NCI-H1417 (cell line): ENCODE measurements at regions not wholly inside any gene's neighbourhood (a gene's known extent, or its start where the extent isn't known, plus 50 kb on each side); places are given as distances from the start of the nearest gene placed in this dataset.
"Not testable (repeated sequence)": the region's sequence is repeated elsewhere in the genome, so short reads cannot be mapped to it uniquely, and the experiment has no call there.

Source experiments
- DNase-seq, 3 experiments: peaks; one replicate each; lab custom pipeline; 2025; lab: John Stamatoyannopoulos, UW

- DNase-seq = not testable (repeated sequence)
Observed at GRCh38 chr11:92027136-92027535, 197.5 kb upstream of the FAT3 start.

- no peak for DNase-seq
Observed at GRCh38 chr11:92026664-92027063, 198.0 kb upstream of the FAT3 start.

GRCh38 chr11:92024788-92025187 is 199.8 kb upstream of the FAT3 start:
- no peak for DNase-seq

GRCh38 chr11:92022499-92022898 is 202.1 kb upstream of the FAT3 start:
- DNase-seq = no peak

GRCh38 chr11:92018332-92018731 is 206.3 kb upstream of the FAT3 start:
- no peak for DNase-seq

- DNase-seq = no peak
Observed at GRCh38 chr11:92008249-92008648, 216.4 kb upstream of the FAT3 start.

- no peak for DNase-seq
Observed at GRCh38 chr11:92002568-92002967, 222.1 kb upstream of the FAT3 start.

GRCh38 chr11:91998481-91998880 is 226.1 kb upstream of the FAT3 start:
- DNase-seq = peak in 2 of 3 experiments; percentile 35 to 77

GRCh38 chr11:91997226-91997625 is 227.4 kb upstream of the FAT3 start:
- peak in 2 of 3 experiments; percentile 37 to 86 for DNase-seq

GRCh38 chr11:91996526-91996925 is 228.1 kb upstream of the FAT3 start:
- DNase-seq = no peak

- DNase-seq = not testable (repeated sequence)
Observed at GRCh38 chr11:91988443-91988842, 236.2 kb upstream of the FAT3 start.

GRCh38 chr11:91986218-91986617 is 238.4 kb upstream of the FAT3 start:
- no peak for DNase-seq

- no peak for DNase-seq
Observed at GRCh38 chr11:91984033-91984584, 240.5 kb upstream of the FAT3 start.

GRCh38 chr11:91981995-91982394 is 242.6 kb upstream of the FAT3 start:
- DNase-seq = no peak

- DNase-seq = no peak
Observed at GRCh38 chr11:91979775-91980174, 244.8 kb upstream of the FAT3 start.

GRCh38 chr11:91978747-91979146 is 245.9 kb upstream of the FAT3 start:
- no peak for DNase-seq

- DNase-seq = peak in 1 of 3 experiments; percentile 19
Observed at GRCh38 chr11:91972665-91973266, 251.9 kb upstream of the FAT3 start.

- no peak for DNase-seq
Observed at GRCh38 chr11:91970624-91971023, 254.0 kb upstream of the FAT3 start.

- no peak for DNase-seq
Observed at GRCh38 chr11:91969486-91969885, 255.1 kb upstream of the FAT3 start.

- no peak for DNase-seq
Observed at GRCh38 chr11:91967691-91968045, 256.9 kb upstream of the FAT3 start.

GRCh38 chr11:91967026-91967690 is 257.5 kb upstream of the FAT3 start:
- no peak for DNase-seq

GRCh38 chr11:91966368-91966767 is 258.2 kb upstream of the FAT3 start:
- DNase-seq = no peak

GRCh38 chr11:91960770-91961169 is 263.8 kb upstream of the FAT3 start:
- DNase-seq = no peak

- no peak for DNase-seq
Observed at GRCh38 chr11:91959411-91959810, 265.2 kb upstream of the FAT3 start.
